Kidney (tissue), 13 donors: ENCODE measurements at regions not wholly inside any gene's neighbourhood (a gene's known extent, or its start where the extent isn't known, plus 50 kb on each side); places are given as distances from the start of the nearest gene placed in this dataset.

Experiments
- DNase-seq, 5 donors: peaks; one replicate each; pipeline ENCODE4 v3.0.0-alpha.2; 2013 to 2020
- FAIRE-seq: peaks from 2 replicates; lab custom pipeline; 2012; peaks lifted over from hg19 to GRCh38; lab: Jason Lieb, UNC
- H3K27ac ChIP-seq, 2 donors: one replicate each; pipeline ENCODE4 v1.7.0; 2013; ENCODE audit warnings: low read depth in 2 of 2, low read length in 2 of 2, inconsistent platforms in 1 of 2
- H3K27me3 ChIP-seq: one replicate; pipeline ENCODE4 v1.7.1; 2013; ENCODE audit warnings: low read length, inconsistent platforms; ENCODE audit not compliant: control insufficient read depth, insufficient read depth
- H3K36me3 ChIP-seq, 3 donors: one replicate each; pipeline versions ENCODE4 v1.7.0 to v1.7.1; 2013; ENCODE audit warnings: low read length in 3 of 3, control low read depth in 1 of 3, inconsistent platforms in 1 of 3; ENCODE audit not compliant: insufficient read depth in 3 of 3, control insufficient read depth in 2 of 3
- H3K4me1 ChIP-seq, 3 donors: one replicate each; pipeline versions ENCODE4 v1.7.0 to v1.7.1; 2013; ENCODE audit warnings: low read length in 3 of 3, inconsistent platforms in 1 of 3, low read depth in 1 of 3; ENCODE audit not compliant: control insufficient read depth in 2 of 3, insufficient read depth in 2 of 3
- H3K4me3 ChIP-seq, 3 donors: one replicate each; pipeline versions ENCODE4 v1.7.0 to v1.8.1; 2013; ENCODE audit warnings: low read length in 3 of 3, control low read depth in 1 of 3, inconsistent platforms in 1 of 3
- H3K9ac ChIP-seq, 3 donors: one replicate each; pipeline versions ENCODE4 v1.7.0 to v1.7.1; 2013; ENCODE audit warnings: low read length in 3 of 3, control low read depth in 1 of 3, inconsistent platforms in 1 of 3
- H3K9me3 ChIP-seq, 3 donors: one replicate each; pipeline versions ENCODE4 v1.7.0 to v1.7.1; 2013; ENCODE audit warnings: low read length in 3 of 3, control low read depth in 1 of 3, inconsistent platforms in 1 of 3; ENCODE audit not compliant: control insufficient read depth in 2 of 3, insufficient read depth in 1 of 3
- CTCF ChIP-seq: IDR thresholded peaks from 3 replicates; pipeline ENCODE4 v1.5.1; 2012; ENCODE audit warnings: mild to moderate bottlenecking, moderate library complexity, borderline replicate concordance; ENCODE audit not compliant: insufficient read depth; ENCODE audit errors: extremely low read depth
- intact Hi-C: fragments of 100-400 bp; cut with DNase I; formaldehyde crosslinking; loops from one replicate; pipeline ENCODE4 v1.11.1; 2022
- donor health status: control.
- donor health status: control.
- donor health status: control.
- donor health status: control.
- donor health status: control.
- donor health status: DM: yes; HTN: yes; CAD: no.
- donor health status: Normal renal cell carcinoma (clear cell type).

- Histone ChIP-seq H3K9ac (no peak overlapping the region), H3K4me1 (peaks cover 0 to 28% (median 0%) of the 10 kb centered on the region in 3 donors), H3K27me3 (no peaks in the 10 kb centered on the region), H3K36me3 (no peaks in the 10 kb centered on the region), H3K27ac (no peak overlapping the region), H3K4me3 (no peak overlapping the region), H3K9me3 (no peaks in the 10 kb centered on the region)
- no peak for TF ChIP-seq CTCF
- FAIRE-seq (no peak), DNase-seq (no peak)
- intact Hi-C loops: no loop called here
Observed at GRCh38 chr5:99022250-99022649, 93.4 kb upstream of the CHD1 start.

- Histone ChIP-seq H3K9me3 (no peaks in the 10 kb centered on the region), H3K27ac (peak overlapping the region; percentile 20 to 37), H3K36me3 (no peaks in the 10 kb centered on the region), H3K9ac (no peak overlapping the region), H3K4me1 (peaks cover 0 to 16% (median 0%) of the 10 kb centered on the region in 3 donors), H3K4me3 (no peak overlapping the region), H3K27me3 (no peaks in the 10 kb centered on the region)
- TF ChIP-seq CTCF: no peak
- DNase-seq (no peak), FAIRE-seq (no peak)
- intact Hi-C loops: no loop called here
Observed at GRCh38 chr5:99020698-99021048, 91.9 kb upstream of the CHD1 start.

GRCh38 chr5:99019812-99020697 is 91.2 kb upstream of the CHD1 start:
- no peak for TF ChIP-seq CTCF
- no peak overlapping the region for H3K9ac ChIP-seq
- intact Hi-C loops: no loop called here
- H3K4me1 ChIP-seq: peaks cover 0 to 13% (median 0%) of the 10 kb centered on the region in 3 donors
- H3K9me3 ChIP-seq: no peaks in the 10 kb centered on the region
- H3K4me3 ChIP-seq: no peak overlapping the region
- FAIRE-seq (no peak), DNase-seq (peak in 1 of 5 donors; percentile 22)
- H3K27ac ChIP-seq: peak overlapping the region; percentile 20 to 37
- no peaks in the 10 kb centered on the region for H3K36me3 ChIP-seq
- no peaks in the 10 kb centered on the region for H3K27me3 ChIP-seq
